HepG2 (cell line): ENCODE measurements at regions not wholly inside any gene's neighbourhood (a gene's known extent, or its start where the extent isn't known, plus 50 kb on each side); places are given as distances from the start of the nearest gene placed in this dataset.

Experiments
- CHD2 ChIP-seq: IDR thresholded peaks from 2 replicates; pipeline ENCODE4 v1.6.1; 2011; ENCODE audit warnings: low read depth, low read length, improper control_type of control experiment
- CTCF ChIP-seq: sonication (generic); formaldehyde crosslinking; IDR thresholded peaks from 2 replicates; pipeline ENCODE4 v1.5.0; 2020; ENCODE audit warnings: mild to moderate bottlenecking, missing genetic modification reagents, moderate library complexity
- ELF4 ChIP-seq: sonication (generic); formaldehyde crosslinking; IDR thresholded peaks from 2 replicates; pipeline ENCODE4 v1.5.0; 2020; ENCODE audit warnings: missing genetic modification reagents, mild to moderate bottlenecking, moderate library complexity, borderline replicate concordance
- LCORL ChIP-seq, 2 experiments: fragments of 450-650 bp in 1 of 2; sonication (generic) in 1 of 2; formaldehyde crosslinking in 1 of 2; IDR thresholded peaks; 2 replicates each; pipeline versions ENCODE4 v1.5.0 to v1.6.1; 2017 to 2020; ENCODE audit warnings: antibody characterized with exemption in 1 of 2, missing genetic modification reagents in 1 of 2
- MLXIP ChIP-seq: sonication (generic); formaldehyde crosslinking; IDR thresholded peaks from 2 replicates; pipeline ENCODE4 v1.9.0; 2021; ENCODE audit warnings: missing genetic modification reagents, borderline replicate concordance
- NFYB ChIP-seq: sonication (generic); formaldehyde crosslinking; IDR thresholded peaks from 2 replicates; pipeline ENCODE4 v1.4.0; 2020; ENCODE audit warnings: missing genetic modification reagents
- POLR2AphosphoS5 ChIP-seq: IDR thresholded peaks from 2 replicates; pipeline ENCODE4 v1.6.1; 2012; ENCODE audit warnings: low read depth, low read length
- REST ChIP-seq, 2 experiments: IDR thresholded peaks; 2 replicates each; pipeline ENCODE4 v1.6.1; 2011 to 2012; ENCODE audit warnings: low read length in 2 of 2, borderline replicate concordance in 1 of 2, low read depth in 1 of 2, mild to moderate bottlenecking in 1 of 2, moderate library complexity in 1 of 2
- SP2 ChIP-seq: sonication (generic); formaldehyde crosslinking; IDR thresholded peaks from 2 replicates; pipeline ENCODE4 v1.5.1; 2020; ENCODE audit warnings: mild to moderate bottlenecking, missing genetic modification reagents
- UBTF ChIP-seq: sonication (generic); formaldehyde crosslinking; IDR thresholded peaks from 2 replicates; pipeline ENCODE4 v1.4.0; 2020; ENCODE audit warnings: mild to moderate bottlenecking, missing genetic modification reagents
- ZC3H4 ChIP-seq: sonication (generic); formaldehyde crosslinking; IDR thresholded peaks from 2 replicates; pipeline ENCODE4 v1.4.0; 2020; ENCODE audit warnings: missing genetic modification reagents, borderline replicate concordance
- ZNF335 ChIP-seq: sonication (generic); formaldehyde crosslinking; IDR thresholded peaks from 2 replicates; pipeline ENCODE4 v1.4.0; 2020; ENCODE audit warnings: missing genetic modification reagents
- ZNF672 ChIP-seq: sonication (generic); formaldehyde crosslinking; IDR thresholded peaks from 2 replicates; pipeline ENCODE4 v1.8.1; 2022; ENCODE audit warnings: missing genetic modification reagents

- no peak for TF ChIP-seq CTCF (CRISPR knock-in tag)
- TF ChIP-seq ELF4: no peak
- TF ChIP-seq REST (IDR thresholded peaks at IDR 0.05; ENCODE audit: borderline replicate concordance in 1 of 2, low read depth in 1 of 2, low read length in 2 of 2): no peak
- TF ChIP-seq SP2 (CRISPR knock-in tag): no peak
- no peak for TF ChIP-seq ZC3H4
- no peak for TF ChIP-seq CHD2
- no peak for TF ChIP-seq ZNF335 (CRISPR knock-in tag)
- TF ChIP-seq LCORL (IDR thresholded peaks at IDR 0.05): no peak
- no peak for TF ChIP-seq LCORL (CRISPR knock-in tag; IDR thresholded peaks at IDR 0.05)
- TF ChIP-seq MLXIP: no peak
- no peak for TF ChIP-seq POLR2AphosphoS5
- no peak for TF ChIP-seq ZNF672 (CRISPR knock-in tag)
- no peak for TF ChIP-seq NFYB (CRISPR knock-in tag)
- no peak for TF ChIP-seq UBTF (CRISPR knock-in tag)
Measured at GRCh38 chr21:25509862-25510261, 97.4 kb downstream of the MRPL39 start.
